Jurkat, Clone E6-1 (cell line): ENCODE measurements at regions not wholly inside any gene's neighbourhood (a gene's known extent, or its start where the extent isn't known, plus 50 kb on each side); places are given as distances from the start of the nearest gene placed in this dataset.
"Not testable (repeated sequence)": the region's sequence is repeated elsewhere in the genome, so short reads cannot be mapped to it uniquely, and the experiment has no call there.

Experiments used
- DNase-seq: peaks from one replicate; pipeline ENCODE4 v3.0.0-alpha.2; 2011; ENCODE audit warnings: low read depth, low spot score
- H3K4me3 ChIP-seq: 2 replicates; pipeline ENCODE4 v1.5.1; 2011; ENCODE audit warnings: mild to moderate bottlenecking, low read length, control low read depth, moderate library complexity

GRCh38 chr9:75491533-75491932, 398.9 kb upstream of the PCSK5 start:
- H3K4me3 ChIP-seq: no peak overlapping the region
- DNase-seq: no peak

GRCh38 chr9:75499812-75500211, 390.7 kb upstream of the PCSK5 start:
- no peak for DNase-seq
- no peak overlapping the region for H3K4me3 ChIP-seq

- no peak for DNase-seq
- no peak overlapping the region for H3K4me3 ChIP-seq
Measured at GRCh38 chr9:75500479-75500878, 390.0 kb upstream of the PCSK5 start.

- DNase-seq: not testable (repeated sequence)
Measured at GRCh38 chr9:75500940-75501339, 389.5 kb upstream of the PCSK5 start.

GRCh38 chr9:75504721-75505120, 385.8 kb upstream of the PCSK5 start:
- no peak for DNase-seq
- H3K4me3 ChIP-seq: no peak overlapping the region

More at GRCh38 chr9:75500940-75501339, 389.5 kb upstream of the PCSK5 start:
- H3K4me3 ChIP-seq: not testable (repeated sequence)

- H3K4me3 ChIP-seq: no peak overlapping the region
- no peak for DNase-seq
Measured at GRCh38 chr9:75505654-75506053, 384.8 kb upstream of the PCSK5 start.

GRCh38 chr9:75529463-75529862, 361.0 kb upstream of the PCSK5 start:
- no peak for DNase-seq
- no peak overlapping the region for H3K4me3 ChIP-seq

GRCh38 chr9:75531588-75531987, 358.9 kb upstream of the PCSK5 start:
- no peak overlapping the region for H3K4me3 ChIP-seq
- DNase-seq: no peak

GRCh38 chr9:75532233-75533050, 358.0 kb upstream of the PCSK5 start:
- H3K4me3 ChIP-seq: no peak overlapping the region
- no peak for DNase-seq

- DNase-seq: no peak
Measured at GRCh38 chr9:75539523-75539922, 350.9 kb upstream of the PCSK5 start.

GRCh38 chr9:75540185-75540584, 350.3 kb upstream of the PCSK5 start:
- no peak overlapping the region for H3K4me3 ChIP-seq
- no peak for DNase-seq

More at GRCh38 chr9:75539523-75539922, 350.9 kb upstream of the PCSK5 start:
- no peak overlapping the region for H3K4me3 ChIP-seq

- no peak for DNase-seq
- H3K4me3 ChIP-seq: no peak overlapping the region
Measured at GRCh38 chr9:75541734-75542133, 348.7 kb upstream of the PCSK5 start.

- DNase-seq: no peak
- no peak overlapping the region for H3K4me3 ChIP-seq
Measured at GRCh38 chr9:75544815-75545214, 345.7 kb upstream of the PCSK5 start.

- DNase-seq: no peak
Measured at GRCh38 chr9:75545287-75545686, 345.2 kb upstream of the PCSK5 start.

GRCh38 chr9:75548871-75549270, 341.6 kb upstream of the PCSK5 start:
- H3K4me3 ChIP-seq: no peak overlapping the region
- no peak for DNase-seq

More at GRCh38 chr9:75545287-75545686, 345.2 kb upstream of the PCSK5 start:
- no peak overlapping the region for H3K4me3 ChIP-seq

- no peak for DNase-seq
- H3K4me3 ChIP-seq: no peak overlapping the region
Measured at GRCh38 chr9:75551861-75552260, 338.6 kb upstream of the PCSK5 start.

- no peak overlapping the region for H3K4me3 ChIP-seq
- no peak for DNase-seq
Measured at GRCh38 chr9:75552941-75553340, 337.5 kb upstream of the PCSK5 start.

GRCh38 chr9:75566813-75567212, 323.7 kb upstream of the PCSK5 start:
- H3K4me3 ChIP-seq, DNase-seq: not testable (repeated sequence)

- DNase-seq: no peak
- no peak overlapping the region for H3K4me3 ChIP-seq
Measured at GRCh38 chr9:75570538-75570937, 319.9 kb upstream of the PCSK5 start.

- DNase-seq: no peak
- no peak overlapping the region for H3K4me3 ChIP-seq
Measured at GRCh38 chr9:75574569-75574968, 315.9 kb upstream of the PCSK5 start.

GRCh38 chr9:75582870-75583269, 307.6 kb upstream of the PCSK5 start:
- DNase-seq: no peak

More at GRCh38 chr9:75582870-75583269, 307.6 kb upstream of the PCSK5 start:
- H3K4me3 ChIP-seq: no peak overlapping the region
